Embryonic facial prominence (tissue), 1 donor: ENCODE measurements at regions not wholly inside any gene's neighbourhood (a gene's known extent, or its start where the extent isn't known, plus 50 kb on each side); places are given as distances from the start of the nearest gene placed in this dataset.
"Not testable (repeated sequence)": the region's sequence is repeated elsewhere in the genome, so short reads cannot be mapped to it uniquely, and the experiment has no call there.

Experiments
- DNase-seq: peaks from one replicate; pipeline ENCODE4 v3.0.0-alpha.2; 2016; ENCODE audit errors: extremely low spot score

GRCh38 chrX:128973033-128973432 lies 550.3 kb downstream of the SMARCA1 start:
- no peak for DNase-seq

GRCh38 chrX:128961290-128961689 lies 562.0 kb downstream of the SMARCA1 start:
- no peak for DNase-seq

- not testable (repeated sequence) for DNase-seq
Observed at GRCh38 chrX:128954697-128955096, 568.6 kb downstream of the SMARCA1 start.

- DNase-seq = no peak
Observed at GRCh38 chrX:128931071-128931470, 592.2 kb downstream of the SMARCA1 start.

- no peak for DNase-seq
Observed at GRCh38 chrX:128929271-128930057, 593.8 kb downstream of the SMARCA1 start.

- no peak for DNase-seq
Observed at GRCh38 chrX:128928636-128929035, 594.7 kb downstream of the SMARCA1 start.

- DNase-seq = no peak
Observed at GRCh38 chrX:128927363-128927762, 595.9 kb downstream of the SMARCA1 start.

- no peak for DNase-seq
Observed at GRCh38 chrX:128906753-128907152, 616.5 kb downstream of the SMARCA1 start.

GRCh38 chrX:128901018-128901417 lies 622.3 kb downstream of the SMARCA1 start:
- no peak for DNase-seq

GRCh38 chrX:128897621-128898020 lies 625.7 kb downstream of the SMARCA1 start:
- DNase-seq = no peak

- no peak for DNase-seq
Observed at GRCh38 chrX:128891554-128891953, 631.7 kb downstream of the SMARCA1 start.

GRCh38 chrX:128884430-128884829 lies 638.9 kb downstream of the SMARCA1 start:
- no peak for DNase-seq

- DNase-seq = no peak
Observed at GRCh38 chrX:128883650-128884049, 639.6 kb downstream of the SMARCA1 start.

GRCh38 chrX:128870361-128870760 lies 652.9 kb downstream of the SMARCA1 start:
- DNase-seq = no peak

GRCh38 chrX:128862557-128862956 lies 660.7 kb downstream of the SMARCA1 start:
- no peak for DNase-seq

GRCh38 chrX:128848374-128848773 lies 674.9 kb downstream of the SMARCA1 start:
- DNase-seq = no peak

GRCh38 chrX:128846385-128846784 lies 676.9 kb downstream of the SMARCA1 start:
- no peak for DNase-seq

GRCh38 chrX:128818690-128819089 lies 704.6 kb downstream of the SMARCA1 start:
- DNase-seq = no peak

- no peak for DNase-seq
Observed at GRCh38 chrX:128816919-128817318, 706.4 kb downstream of the SMARCA1 start.

GRCh38 chrX:128807367-128807766 lies 715.9 kb downstream of the SMARCA1 start:
- no peak for DNase-seq

GRCh38 chrX:128805236-128805635 lies 718.1 kb downstream of the SMARCA1 start:
- DNase-seq = no peak

GRCh38 chrX:128804828-128805227 lies 718.5 kb downstream of the SMARCA1 start:
- no peak for DNase-seq

- DNase-seq = no peak
Observed at GRCh38 chrX:128800138-128800537, 723.2 kb downstream of the SMARCA1 start.

GRCh38 chrX:128783139-128783538 lies 730.9 kb upstream of the ACTRT1 start:
- not testable (repeated sequence) for DNase-seq
